ENCODE measurements at regions not wholly inside any gene's neighbourhood (a gene's known extent, or its start where the extent isn't known, plus 50 kb on each side); places are given as distances from the start of the nearest gene placed in this dataset.

GRCh38 chr3:18779704-18780103 lies 354.6 kb upstream of the SATB1 start:
- TF ChIP-seq ZNF197 (CRISPR knock-in tag; IDR thresholded peaks at IDR 0.05; ENCODE audit: low read depth) (no peak), ZNF436 (CRISPR knock-in tag; IDR thresholded peaks at IDR 0.05) (no peak)
- Histone ChIP-seq H3K79me2 (ENCODE audit: control insufficient read depth, insufficient read depth, low read length) (no peaks in the 10 kb centered on the region), H4K20me1 (replicated peaks; ENCODE audit: control insufficient read depth, insufficient read depth, low read length) (no peaks in the 10 kb centered on the region), H3K9ac (ENCODE audit: insufficient read depth in 1 of 2, low read depth in 2 of 2, low read length in 2 of 2) (no peak overlapping the region), H3K27me3 (ENCODE audit: control insufficient read depth in 2 of 2, insufficient read depth in 2 of 2, low read length in 2 of 2) (no peaks in the 10 kb centered on the region), H3K27ac (ENCODE audit: extremely low read depth, low read depth, low read length) (no peak overlapping the region), H2AFZ (ENCODE audit: low read depth, low read length) (no peak overlapping the region), H3K36me3 (ENCODE audit: control insufficient read depth, insufficient read depth, low read length) (no peaks in the 10 kb centered on the region), H3K9me1 (ENCODE audit: control insufficient read depth, insufficient read depth, low read length) (no peaks in the 10 kb centered on the region), H3K4me3 (no peak overlapping the region), H3K4me1 (replicated peaks in 1 of 2; ENCODE audit: control insufficient read depth in 2 of 2, insufficient read depth in 2 of 2, low read length in 2 of 2) (no peaks in the 10 kb centered on the region), H3K9me3 (replicated peaks; ENCODE audit: control insufficient read depth, insufficient read depth, low read depth, low read length) (no peaks in the 10 kb centered on the region), H3K4me2 (ENCODE audit: insufficient read depth, low read length) (no peak overlapping the region)
- no peak for DNase-seq (ENCODE audit: extremely low read depth in 1 of 4, low spot score in 3 of 4)
- intact Hi-C loops (cut with micrococcal nuclease) (no loop called here), in situ Hi-C loops (cut with MboI) (no loop called here)
- BruUV-seq (replicated peaks), result no TSS peak
- no peak for FAIRE-seq
- no peak for ATAC-seq
- 0% methylated on average over 2 of the region's 2 CpGs for WGBS (ENCODE audit: insufficient coverage, low coverage, missing lambda C conversion rate)
- CTCF ChIA-PET (ENCODE audit: low intra/inter-chr PET ratio), result no interaction called here
- POLR2A ChIA-PET, result interaction anchor here (0.6 kb wide), 1 partner anchor 1156 kb away, joined by 3 read pairs; no protein-coding TSS in a partner anchor

- in situ Hi-C loops (cut with MboI) (no loop called here), intact Hi-C loops (cut with micrococcal nuclease) (no loop called here)
- no peak overlapping the region for H3K4me3 ChIP-seq
- no peaks in the 10 kb centered on the region for H3K27me3 ChIP-seq (ENCODE audit: control insufficient read depth in 2 of 2, insufficient read depth in 2 of 2, low read length in 2 of 2)
- no peak for FAIRE-seq
- no peak for ATAC-seq
- no peaks in the 10 kb centered on the region for H3K4me1 ChIP-seq (replicated peaks in 1 of 2; ENCODE audit: control insufficient read depth in 2 of 2, insufficient read depth in 2 of 2, low read length in 2 of 2)
- no peak for DNase-seq (ENCODE audit: extremely low read depth in 1 of 4, low spot score in 3 of 4)
- BruUV-seq (replicated peaks), result no TSS peak
- ChIA-PET CTCF (ENCODE audit: low intra/inter-chr PET ratio) (no interaction called here), POLR2A (no interaction called here)
- 0% methylated on average over 2 of the region's 2 CpGs for WGBS (ENCODE audit: insufficient coverage, low coverage, missing lambda C conversion rate)
- H4K20me1 ChIP-seq (replicated peaks; ENCODE audit: control insufficient read depth, insufficient read depth, low read length), result no peaks in the 10 kb centered on the region
- H3K9ac ChIP-seq (ENCODE audit: insufficient read depth in 1 of 2, low read depth in 2 of 2, low read length in 2 of 2), result no peak overlapping the region
- H3K9me3 ChIP-seq (replicated peaks; ENCODE audit: control insufficient read depth, insufficient read depth, low read depth, low read length), result no peaks in the 10 kb centered on the region
- H3K9me1 ChIP-seq (ENCODE audit: control insufficient read depth, insufficient read depth, low read length), result no peaks in the 10 kb centered on the region
- H3K4me2 ChIP-seq (ENCODE audit: insufficient read depth, low read length), result no peak overlapping the region
- H3K27ac ChIP-seq (ENCODE audit: extremely low read depth, low read depth, low read length), result no peak overlapping the region
- no peaks in the 10 kb centered on the region for H3K79me2 ChIP-seq (ENCODE audit: control insufficient read depth, insufficient read depth, low read length)
- H2AFZ ChIP-seq (ENCODE audit: low read depth, low read length), result no peak overlapping the region
- H3K36me3 ChIP-seq (ENCODE audit: control insufficient read depth, insufficient read depth, low read length), result no peaks in the 10 kb centered on the region
- no peak for TF ChIP-seq FOS (IDR thresholded peaks at IDR 0.05; ENCODE audit: extremely low read depth, insufficient read length)
- TF ChIP-seq, protein P1, sequence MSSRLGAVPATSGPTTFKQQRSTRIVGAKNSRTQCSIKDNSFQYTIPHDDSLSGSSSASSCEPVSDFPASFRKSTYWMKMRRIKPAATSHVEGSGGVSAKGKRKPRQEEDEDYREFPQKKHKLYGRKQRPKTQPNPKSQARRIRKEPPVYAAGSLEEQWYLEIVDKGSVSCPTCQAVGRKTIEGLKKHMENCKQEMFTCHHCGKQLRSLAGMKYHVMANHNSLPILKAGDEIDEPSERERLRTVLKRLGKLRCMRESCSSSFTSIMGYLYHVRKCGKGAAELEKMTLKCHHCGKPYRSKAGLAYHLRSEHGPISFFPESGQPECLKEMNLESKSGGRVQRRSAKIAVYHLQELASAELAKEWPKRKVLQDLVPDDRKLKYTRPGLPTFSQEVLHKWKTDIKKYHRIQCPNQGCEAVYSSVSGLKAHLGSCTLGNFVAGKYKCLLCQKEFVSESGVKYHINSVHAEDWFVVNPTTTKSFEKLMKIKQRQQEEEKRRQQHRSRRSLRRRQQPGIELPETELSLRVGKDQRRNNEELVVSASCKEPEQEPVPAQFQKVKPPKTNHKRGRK (tag; IDR thresholded peaks at IDR 0.05), result no peak
- TF ChIP-seq, protein P2, sequence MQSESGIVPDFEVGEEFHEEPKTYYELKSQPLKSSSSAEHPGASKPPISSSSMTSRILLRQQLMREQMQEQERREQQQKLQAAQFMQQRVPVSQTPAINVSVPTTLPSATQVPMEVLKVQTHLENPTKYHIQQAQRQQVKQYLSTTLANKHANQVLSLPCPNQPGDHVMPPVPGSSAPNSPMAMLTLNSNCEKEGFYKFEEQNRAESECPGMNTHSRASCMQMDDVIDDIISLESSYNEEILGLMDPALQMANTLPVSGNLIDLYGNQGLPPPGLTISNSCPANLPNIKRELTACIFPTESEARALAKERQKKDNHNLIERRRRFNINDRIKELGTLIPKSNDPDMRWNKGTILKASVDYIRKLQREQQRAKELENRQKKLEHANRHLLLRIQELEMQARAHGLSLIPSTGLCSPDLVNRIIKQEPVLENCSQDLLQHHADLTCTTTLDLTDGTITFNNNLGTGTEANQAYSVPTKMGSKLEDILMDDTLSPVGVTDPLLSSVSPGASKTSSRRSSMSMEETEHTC (IDR thresholded peaks at IDR 0.05), result no peak
- TF ChIP-seq PHB (CRISPR knock-in tag; IDR thresholded peaks at IDR 0.05), result no peak
- TF ChIP-seq GABPB1 (CRISPR knock-in tag; IDR thresholded peaks at IDR 0.05), result no peak
- TF ChIP-seq ZNF699 (CRISPR knock-in tag; IDR thresholded peaks at IDR 0.05; ENCODE audit: insufficient replicate concordance), result no peak
- no peak for TF ChIP-seq SP1 (CRISPR knock-in tag; IDR thresholded peaks at IDR 0.05)
- TF ChIP-seq CREM (IDR thresholded peaks at IDR 0.05; ENCODE audit: low read depth), result no peak
- no peak for TF ChIP-seq ETS1 (conservative IDR thresholded peaks at IDR 0.05; ENCODE audit: control insufficient read depth, low read depth, low read length)
- no peak for TF ChIP-seq MCM7 (IDR thresholded peaks at IDR 0.05)
- no peak for TF ChIP-seq HMG20B (CRISPR knock-in tag; IDR thresholded peaks at IDR 0.05)
These were observed 353.5 kb upstream of the SATB1 start for GRCh38 chr3:18778598-18778997.

All from K562 (cell line).